ENCODE measurements at regions not wholly inside any gene's neighbourhood (a gene's known extent, or its start where the extent isn't known, plus 50 kb on each side); places are given as distances from the start of the nearest gene placed in this dataset.
"Not testable (repeated sequence)": the region's sequence is repeated elsewhere in the genome, so short reads cannot be mapped to it uniquely, and the experiment has no call there.

DNA sequence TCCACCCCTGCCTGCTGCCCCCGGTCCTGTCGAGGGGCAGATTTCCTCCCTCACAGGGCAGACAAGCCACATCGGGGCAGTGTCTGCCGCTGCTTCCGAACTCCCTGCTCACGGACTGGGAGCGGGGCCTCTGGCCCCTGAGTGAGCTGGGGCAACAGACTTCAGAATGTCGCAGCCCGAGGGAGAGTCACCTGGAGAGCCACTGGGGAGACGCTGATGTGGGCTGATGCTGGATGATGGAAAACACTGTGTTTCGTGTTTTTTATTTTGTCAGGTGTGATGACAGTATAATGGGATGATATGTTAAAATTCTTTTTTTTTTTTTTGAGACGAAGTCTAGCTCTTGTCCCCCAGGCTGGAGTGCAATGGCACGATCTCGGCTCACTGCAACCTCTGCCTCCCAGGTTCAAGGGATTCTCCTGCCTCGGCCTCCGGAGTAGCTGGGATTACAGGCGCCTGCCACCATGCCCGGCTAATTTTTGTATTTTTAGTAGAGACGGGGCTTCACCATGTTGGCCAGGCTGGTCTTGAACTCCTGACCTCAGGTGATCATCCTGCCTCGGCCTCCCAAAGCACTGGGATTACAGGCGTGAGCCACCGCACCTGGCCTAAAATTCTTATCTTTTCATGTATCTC is 52.1 kb upstream of the SEPTIN5 start:
- DNase-seq, result not testable (repeated sequence)

DNA sequence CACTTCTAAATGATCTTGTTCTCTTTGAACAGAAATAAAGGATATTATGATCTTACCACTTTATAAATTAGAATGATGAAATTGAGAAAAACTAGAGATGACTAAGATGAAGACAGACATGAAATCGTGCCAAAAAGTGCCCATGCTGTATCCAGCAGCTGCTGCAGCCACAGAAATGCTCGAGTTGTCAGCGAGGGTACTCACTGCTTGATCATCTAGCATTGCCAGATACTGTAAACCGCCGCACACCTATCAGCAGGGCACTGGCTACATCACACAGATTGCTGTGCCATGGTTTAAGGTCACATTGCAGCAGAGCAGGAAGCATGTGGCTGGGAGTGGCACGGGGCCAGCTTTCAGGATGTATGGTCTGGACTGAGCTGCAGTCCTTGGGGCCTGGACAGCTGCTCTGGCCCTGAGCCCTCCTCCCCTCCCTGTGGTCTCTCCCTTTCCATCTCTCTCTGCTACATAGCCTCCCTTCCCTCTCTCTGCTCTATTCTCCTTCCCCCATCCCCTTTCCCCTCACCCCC is 51.0 kb upstream of the SEPTIN5 start:
- DNase-seq, result peak; percentile 80 to 90 (median 81)

DNA sequence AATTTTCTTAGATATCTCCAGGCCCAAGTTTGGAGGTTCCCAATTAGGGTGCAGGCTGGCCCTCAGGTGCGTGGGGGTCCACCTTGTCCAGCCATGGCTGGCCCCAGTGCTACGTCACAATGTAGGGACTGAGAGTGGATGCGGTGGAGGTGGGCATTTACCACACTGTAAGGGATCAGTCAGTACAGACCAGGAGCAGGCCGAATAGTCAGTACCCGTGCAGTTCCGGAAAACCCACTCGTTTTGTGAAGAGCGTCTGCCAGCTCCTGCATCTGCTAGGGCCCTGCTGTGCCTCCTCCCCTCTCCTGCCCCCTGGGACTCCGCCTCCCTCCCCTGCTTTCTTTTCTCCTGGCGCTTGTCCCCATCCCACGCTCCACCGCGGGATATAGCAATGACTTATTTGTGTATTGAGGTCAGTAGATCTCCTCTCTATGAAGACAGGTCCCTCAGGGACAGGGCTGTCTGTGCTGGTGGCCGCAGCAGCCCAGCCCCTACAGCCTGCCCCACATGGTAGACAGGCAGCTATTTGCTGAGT is 50.4 kb upstream of the SEPTIN5 start:
- peak in 2 of 3 donors; percentile 41 to 73 for DNase-seq

DNA sequence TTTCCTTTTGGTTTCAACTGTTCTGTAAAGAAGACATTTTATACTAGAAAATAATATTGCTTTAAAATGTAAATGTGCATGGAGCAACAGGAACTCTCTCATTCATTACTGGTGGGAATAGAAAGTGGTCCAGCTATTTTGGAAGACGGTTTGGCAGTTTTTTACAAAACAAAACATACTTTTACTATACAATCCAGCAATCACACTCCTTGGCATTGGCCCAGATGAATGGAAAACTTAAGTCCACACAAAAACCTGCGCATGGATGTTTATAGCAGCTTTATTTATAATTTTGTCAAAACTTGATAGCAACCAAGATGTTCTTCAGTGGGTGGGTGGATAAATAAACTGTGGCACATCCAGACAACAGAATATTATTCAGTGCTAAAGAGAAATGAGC is 49.9 kb upstream of the SEPTIN5 start:
- peak in 1 of 3 donors; percentile 66 for DNase-seq

Measured in muscle of back (tissue), 3 donors.